Peyer's patch (tissue), 4 donors: ENCODE measurements at regions not wholly inside any gene's neighbourhood (a gene's known extent, or its start where the extent isn't known, plus 50 kb on each side); places are given as distances from the start of the nearest gene placed in this dataset.

Experiments used
- DNase-seq, 3 donors: peaks; one replicate each; pipeline ENCODE4 v3.0.0-alpha.2; 2017 to 2019
- H3K27ac ChIP-seq, 4 donors: fragments of 200-600 bp; sonication (generic); one replicate each; pipeline ENCODE4 v1.5.1; 2016 to 2019
- H3K27me3 ChIP-seq, 2 donors: fragments of 200-600 bp; sonication (generic); one replicate each; pipeline ENCODE4 v1.5.1; 2019
- H3K36me3 ChIP-seq, 3 donors: fragments of 200-600 bp; sonication (generic); one replicate each; pipeline ENCODE4 v1.5.1; 2016 to 2019
- H3K4me1 ChIP-seq, 4 donors: fragments of 200-600 bp; sonication (generic); one replicate each; pipeline ENCODE4 v1.5.1; 2016 to 2019
- H3K4me3 ChIP-seq, 4 donors: fragments of 200-600 bp; sonication (generic); 1 replicate in 3 of 4; 2 replicates in 1 of 4; pipeline ENCODE4 v1.5.1; 2016 to 2019; ENCODE audit warnings: mild to moderate bottlenecking in 1 of 4
- H3K9me3 ChIP-seq, 4 donors: fragments of 200-600 bp; sonication (generic); one replicate each; pipeline ENCODE4 v1.5.1; 2016 to 2019; ENCODE audit warnings: mild to moderate bottlenecking in 1 of 4
- CTCF ChIP-seq, 6 experiments: fragments of 450-650 bp in 4 of 6; fragments of 200-600 bp in 2 of 6; sonication (generic) in 1 of 6; IDR thresholded peaks; one replicate each; pipeline ENCODE4 v1.5.1; 2017 to 2019; ENCODE audit warnings: antibody characterized with exemption in 6 of 6, mild to moderate bottlenecking in 3 of 6, moderate library complexity in 1 of 6
- POLR2A ChIP-seq, 2 donors: fragments of 450-650 bp; IDR thresholded peaks; one replicate each; pipeline ENCODE4 v1.5.1; 2017; ENCODE audit warnings: antibody characterized with exemption in 2 of 2, mild to moderate bottlenecking in 2 of 2, moderate library complexity in 2 of 2

- no peaks in the 10 kb centered on the region for H3K9me3 ChIP-seq
- no peak for DNase-seq
- no peak for TF ChIP-seq POLR2A (IDR thresholded peaks at IDR 0.05)
- TF ChIP-seq CTCF (IDR thresholded peaks at IDR 0.05), result no peak
- H3K4me3 ChIP-seq, result no peak overlapping the region
- H3K4me1 ChIP-seq, result no peaks in the 10 kb centered on the region
- H3K36me3 ChIP-seq, result no peaks in the 10 kb centered on the region
- no peak overlapping the region for H3K27ac ChIP-seq
- no peaks in the 10 kb centered on the region for H3K27me3 ChIP-seq
Observed at GRCh38 chr4:138399081-138399480, 156.9 kb upstream of the SLC7A11 start.

- TF ChIP-seq POLR2A (IDR thresholded peaks at IDR 0.05), result no peak
- no peak for TF ChIP-seq CTCF (IDR thresholded peaks at IDR 0.05)
- Histone ChIP-seq H3K9me3 (no peaks in the 10 kb centered on the region), H3K4me3 (no peak overlapping the region), H3K36me3 (no peaks in the 10 kb centered on the region), H3K27ac (no peak overlapping the region), H3K4me1 (no peaks in the 10 kb centered on the region), H3K27me3 (no peaks in the 10 kb centered on the region)
- no peak for DNase-seq
Observed at GRCh38 chr4:138398322-138398721, 156.2 kb upstream of the SLC7A11 start.

- H3K4me3 ChIP-seq, result no peak overlapping the region
- TF ChIP-seq POLR2A (IDR thresholded peaks at IDR 0.05), result no peak
- TF ChIP-seq CTCF (IDR thresholded peaks at IDR 0.05), result no peak
- DNase-seq, result no peak
Observed at GRCh38 chr4:138393886-138394610, 151.9 kb upstream of the SLC7A11 start.

GRCh38 chr4:138392751-138393308 lies 150.7 kb upstream of the SLC7A11 start:
- no peak overlapping the region for H3K4me3 ChIP-seq
- H3K36me3 ChIP-seq, result no peaks in the 10 kb centered on the region
- TF ChIP-seq CTCF (IDR thresholded peaks at IDR 0.05), result no peak
- no peak for TF ChIP-seq POLR2A (IDR thresholded peaks at IDR 0.05)
- no peak overlapping the region for H3K27ac ChIP-seq
- no peaks in the 10 kb centered on the region for H3K4me1 ChIP-seq
- no peak for DNase-seq
- no peaks in the 10 kb centered on the region for H3K27me3 ChIP-seq
- H3K9me3 ChIP-seq, result no peaks in the 10 kb centered on the region

More at GRCh38 chr4:138393886-138394610, 151.9 kb upstream of the SLC7A11 start:
- Histone ChIP-seq H3K36me3 (no peaks in the 10 kb centered on the region), H3K27ac (no peak overlapping the region), H3K9me3 (no peaks in the 10 kb centered on the region), H3K4me1 (no peaks in the 10 kb centered on the region), H3K27me3 (no peaks in the 10 kb centered on the region)

- no peaks in the 10 kb centered on the region for H3K36me3 ChIP-seq
- no peak overlapping the region for H3K4me3 ChIP-seq
- H3K27ac ChIP-seq, result no peak overlapping the region
- TF ChIP-seq CTCF (IDR thresholded peaks at IDR 0.05) (no peak), POLR2A (IDR thresholded peaks at IDR 0.05) (no peak)
- DNase-seq, result no peak
- no peaks in the 10 kb centered on the region for H3K4me1 ChIP-seq
- H3K9me3 ChIP-seq, result no peaks in the 10 kb centered on the region
- H3K27me3 ChIP-seq, result no peaks in the 10 kb centered on the region
Observed at GRCh38 chr4:138389976-138390685, 148.0 kb upstream of the SLC7A11 start.
